Ascending aorta (tissue), 2 donors: ENCODE measurements at regions not wholly inside any gene's neighbourhood (a gene's known extent, or its start where the extent isn't known, plus 50 kb on each side); places are given as distances from the start of the nearest gene placed in this dataset.

Experiments used
- DNase-seq, 2 donors: peaks; one replicate each; pipeline ENCODE4 v3.0.0-alpha.2; 2019; ENCODE audit warnings: low spot score in 2 of 2
- H3K27ac ChIP-seq, 2 donors: fragments of 200-600 bp; sonication (generic); one replicate each; pipeline ENCODE4 v1.5.1; 2016 to 2017; ENCODE audit warnings: mild to moderate bottlenecking in 1 of 2
- H3K27me3 ChIP-seq: fragments of 200-600 bp; sonication (generic); one replicate; pipeline ENCODE4 v1.5.1; 2017
- H3K36me3 ChIP-seq, 2 donors: fragments of 200-600 bp; sonication (generic); one replicate each; pipeline ENCODE4 v1.5.1; 2016
- H3K4me1 ChIP-seq, 2 donors: fragments of 200-600 bp; sonication (generic); one replicate each; pipeline ENCODE4 v1.5.1; 2016 to 2017; ENCODE audit warnings: mild to moderate bottlenecking in 1 of 2
- H3K4me3 ChIP-seq, 2 donors: fragments of 200-600 bp; sonication (generic); one replicate each; pipeline ENCODE4 v1.5.1; 2016 to 2017; ENCODE audit warnings: mild to moderate bottlenecking in 1 of 2
- H3K9me3 ChIP-seq, 2 donors: fragments of 200-600 bp; sonication (generic); one replicate each; pipeline ENCODE4 v1.5.1; 2016
- CTCF ChIP-seq, 3 experiments: fragments of 200-600 bp in 2 of 3; fragments of 450-650 bp in 1 of 3; sonication (generic) in 2 of 3; IDR thresholded peaks; one replicate each; pipeline ENCODE4 v1.5.1; 2016 to 2019; ENCODE audit warnings: antibody characterized with exemption in 3 of 3, mild to moderate bottlenecking in 1 of 3, moderate library complexity in 1 of 3
- intact Hi-C: fragments of 100-400 bp; cut with DNase I; formaldehyde crosslinking; loops from one replicate; pipeline ENCODE4 v1.15.1; 2023

DNA sequence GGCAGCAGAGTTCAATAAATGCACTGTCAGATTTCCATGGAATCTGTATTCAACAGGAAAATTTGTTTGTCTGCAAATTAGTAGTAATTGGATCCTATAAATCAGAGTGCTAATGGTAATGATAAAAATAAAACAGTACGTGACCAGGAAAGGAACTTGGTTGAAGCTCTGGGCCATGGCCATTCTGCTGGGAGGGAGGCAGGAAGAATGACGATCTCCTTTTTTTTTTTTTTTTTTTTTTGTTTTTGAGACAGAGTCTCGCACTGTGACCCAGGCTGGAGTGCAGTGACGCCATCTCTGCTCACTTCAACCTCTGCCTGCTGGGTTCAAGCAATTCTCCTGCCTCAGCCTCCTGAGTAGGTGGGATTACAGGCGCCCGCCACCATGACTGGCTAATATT, 94.8 kb upstream of the SEC11C start:
- Histone ChIP-seq H3K4me1 (peaks cover 0 to 17% of the 10 kb centered on the region in 2 donors), H3K9me3 (no peaks in the 10 kb centered on the region), H3K36me3 (no peaks in the 10 kb centered on the region), H3K4me3 (no peak overlapping the region), H3K27me3 (no peaks in the 10 kb centered on the region), H3K27ac (no peak overlapping the region)
- peak in 1 of 2 donors; percentile 7 for DNase-seq
- intact Hi-C loops, result no loop called here
- TF ChIP-seq CTCF (IDR thresholded peaks at IDR 0.05), result no peak

DNA sequence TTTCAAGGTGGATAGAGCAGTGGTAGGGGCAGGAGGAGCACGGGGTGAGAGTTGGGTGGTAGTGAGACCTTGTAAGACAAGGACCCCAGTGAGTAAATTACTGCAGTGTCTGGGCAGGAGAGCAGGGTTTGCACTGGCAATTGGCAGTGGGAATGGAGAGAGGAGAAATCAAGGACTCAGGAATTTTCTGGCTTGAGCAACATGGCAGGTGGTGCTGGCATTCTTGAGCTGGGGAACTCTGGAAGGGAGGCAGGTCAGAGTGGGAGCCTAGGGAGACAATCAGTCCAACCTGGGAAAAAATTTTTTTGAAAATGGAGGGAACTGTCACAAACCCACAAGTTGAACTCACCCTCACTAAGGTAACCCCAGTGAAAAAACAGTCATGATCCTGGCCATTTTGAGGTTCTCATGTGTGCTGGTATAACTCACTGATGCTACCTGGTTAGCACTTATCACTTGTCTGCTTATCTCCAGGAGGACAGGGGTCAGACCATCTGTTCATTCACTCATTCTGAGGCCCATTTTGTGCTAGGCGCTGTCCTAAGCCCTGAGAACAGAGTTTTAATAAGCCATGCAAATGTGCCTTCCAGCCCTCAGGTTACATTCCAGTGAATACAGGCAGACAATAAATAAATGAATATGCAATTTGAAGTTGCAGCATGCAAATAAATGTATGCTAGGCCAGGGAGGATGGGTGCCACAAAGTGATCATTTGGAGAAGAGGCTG, 92.2 kb upstream of the SEC11C start:
- no peak for DNase-seq
- Histone ChIP-seq H3K9me3 (no peaks in the 10 kb centered on the region), H3K4me3 (no peak overlapping the region), H3K36me3 (no peaks in the 10 kb centered on the region), H3K27me3 (no peaks in the 10 kb centered on the region), H3K27ac (no peak overlapping the region), H3K4me1 (peaks cover 4 to 25% of the 10 kb centered on the region in 2 donors)
- intact Hi-C loops, result no loop called here
- no peak for TF ChIP-seq CTCF (IDR thresholded peaks at IDR 0.05)

GRCh38 chr18:59048048-59048363, 91.7 kb upstream of the SEC11C start:
- H3K27ac ChIP-seq, result no peak overlapping the region
- H3K27me3 ChIP-seq, result no peaks in the 10 kb centered on the region
- no peak for TF ChIP-seq CTCF (IDR thresholded peaks at IDR 0.05)
- no peak for DNase-seq
- peaks cover 6 to 26% of the 10 kb centered on the region in 2 donors for H3K4me1 ChIP-seq
- intact Hi-C loops, result no loop called here
- no peaks in the 10 kb centered on the region for H3K9me3 ChIP-seq
- no peaks in the 10 kb centered on the region for H3K36me3 ChIP-seq
- no peak overlapping the region for H3K4me3 ChIP-seq

DNA sequence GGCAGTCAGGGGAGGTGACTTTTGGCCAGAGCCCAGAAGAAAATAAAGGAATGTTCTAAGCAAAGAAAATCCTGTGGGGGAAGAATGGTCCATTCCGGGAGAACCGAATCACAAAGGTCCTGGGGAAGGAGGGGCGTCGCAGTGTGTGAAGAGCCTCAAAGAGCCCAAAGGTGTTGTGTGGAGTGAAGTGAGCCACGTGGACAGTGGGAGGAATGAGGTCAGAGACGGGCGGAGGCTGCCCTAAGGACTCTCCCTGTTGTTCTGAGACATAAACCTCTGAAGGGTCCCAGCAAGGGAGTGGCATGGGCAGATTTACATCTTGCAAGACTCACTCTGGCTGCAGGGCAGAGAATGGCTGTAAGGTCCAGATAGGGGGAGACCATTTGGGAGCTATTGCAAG, 91.3 kb upstream of the SEC11C start:
- Histone ChIP-seq H3K4me1 (peaks cover 6 to 29% of the 10 kb centered on the region in 2 donors), H3K27ac (no peak overlapping the region), H3K4me3 (no peak overlapping the region), H3K27me3 (no peaks in the 10 kb centered on the region), H3K36me3 (no peaks in the 10 kb centered on the region), H3K9me3 (no peaks in the 10 kb centered on the region)
- intact Hi-C loops, result no loop called here
- no peak for DNase-seq
- no peak for TF ChIP-seq CTCF (IDR thresholded peaks at IDR 0.05)

DNA sequence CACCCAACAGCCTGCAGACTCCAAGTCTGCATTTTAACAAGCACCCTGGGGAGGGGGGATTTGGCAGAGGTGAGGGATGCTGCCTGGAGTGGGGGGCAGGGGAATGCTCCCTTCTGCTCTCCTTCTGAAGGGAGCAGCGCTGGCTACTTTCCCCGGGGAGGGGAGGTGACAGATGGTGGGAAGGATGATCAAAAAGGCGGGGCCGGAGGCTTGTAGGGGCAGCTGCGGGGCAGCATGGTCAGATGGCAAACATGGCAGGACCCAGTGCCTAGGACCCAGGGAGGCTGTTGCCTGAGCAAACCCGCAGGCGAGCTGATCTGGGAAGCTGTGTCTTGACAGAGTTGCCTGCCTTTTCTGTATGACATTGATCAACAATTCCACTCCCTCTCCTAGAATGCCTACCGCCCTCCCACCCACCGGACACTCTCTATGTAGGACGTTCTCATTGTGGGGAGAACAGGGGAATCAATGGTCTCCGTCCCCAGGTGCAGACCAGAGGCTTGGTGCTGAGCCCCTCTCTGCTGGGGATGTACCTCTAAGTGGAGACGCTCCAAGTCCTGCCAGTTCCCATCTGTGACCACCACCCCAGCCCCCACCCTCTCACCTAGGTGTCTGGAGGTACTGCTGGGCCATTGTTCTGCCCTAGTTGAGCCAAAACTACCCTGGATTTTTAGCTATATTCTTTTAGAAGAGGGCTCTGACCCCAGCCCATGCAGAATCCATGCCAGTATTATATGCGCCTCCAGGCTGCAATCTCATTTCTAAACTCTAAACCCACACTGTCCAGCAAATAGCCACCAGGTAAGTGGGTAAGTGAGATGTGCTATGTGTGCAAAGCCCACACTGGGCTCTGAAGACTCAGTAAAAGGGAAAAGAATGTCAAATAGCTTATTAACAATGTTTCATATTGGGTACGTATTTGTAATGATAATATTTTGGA, 89.7 kb upstream of the SEC11C start:
- no peak overlapping the region for H3K4me3 ChIP-seq
- intact Hi-C loops, result no loop called here
- H3K36me3 ChIP-seq, result no peaks in the 10 kb centered on the region
- no peak for TF ChIP-seq CTCF (IDR thresholded peaks at IDR 0.05)
- DNase-seq, result peak in 1 of 2 donors; percentile 57
- H3K27me3 ChIP-seq, result no peaks in the 10 kb centered on the region
- H3K9me3 ChIP-seq, result no peaks in the 10 kb centered on the region
- no peak overlapping the region for H3K27ac ChIP-seq
- H3K4me1 ChIP-seq, result peaks cover 6 to 38% of the 10 kb centered on the region in 2 donors
